Activated CD4-positive, alpha-beta T cell treated with anti-CD3 and anti-CD28 coated beads, Interleukin-10, Interleukin-2, amounts not matched to agents 100 ng/mL and 50 ng/mL, durations not matched to agents 16 hours and 8 hours (primary cell): ENCODE measurements at regions not wholly inside any gene's neighbourhood (a gene's known extent, or its start where the extent isn't known, plus 50 kb on each side); places are given as distances from the start of the nearest gene placed in this dataset.

Experiments
- DNase-seq: peaks from one replicate; pipeline ENCODE4 v3.0.0-alpha.2; 2020

DNA sequence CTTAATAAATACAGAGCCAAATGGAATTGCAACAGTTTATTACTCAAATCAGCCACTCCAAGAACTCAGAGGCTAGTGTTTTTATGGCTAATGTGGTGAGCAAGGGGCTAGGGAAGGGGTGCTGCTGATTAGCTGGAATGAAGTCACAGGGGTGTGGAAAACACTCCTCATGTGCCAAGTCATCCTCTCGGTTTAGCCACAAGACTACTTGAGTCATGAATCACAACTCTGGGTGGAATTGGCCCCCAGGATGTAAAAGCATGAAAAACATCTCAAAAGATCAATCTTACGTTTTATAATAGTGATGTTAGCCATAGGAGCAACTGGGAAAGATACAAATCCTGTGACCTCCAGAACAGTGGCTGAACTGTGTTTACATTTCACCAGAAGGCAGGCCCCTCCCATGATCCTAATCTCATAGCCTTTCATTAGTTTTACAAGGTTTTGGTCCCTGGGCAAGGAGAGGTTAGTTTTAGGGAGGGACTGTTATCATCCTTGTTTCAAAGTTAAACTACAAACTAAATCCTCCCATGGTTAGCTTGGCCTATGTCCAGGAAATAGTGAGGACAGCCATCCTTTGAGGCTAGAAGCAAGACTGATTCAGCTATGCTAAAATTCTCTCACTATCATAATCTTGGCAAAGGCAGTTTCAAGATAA is 2020.1 kb upstream of the PCDH20 start:
- DNase-seq = peak; percentile 0

GRCh38 chr13:63433546-63434150 is 2018.0 kb upstream of the PCDH20 start:
- no peak for DNase-seq

DNA sequence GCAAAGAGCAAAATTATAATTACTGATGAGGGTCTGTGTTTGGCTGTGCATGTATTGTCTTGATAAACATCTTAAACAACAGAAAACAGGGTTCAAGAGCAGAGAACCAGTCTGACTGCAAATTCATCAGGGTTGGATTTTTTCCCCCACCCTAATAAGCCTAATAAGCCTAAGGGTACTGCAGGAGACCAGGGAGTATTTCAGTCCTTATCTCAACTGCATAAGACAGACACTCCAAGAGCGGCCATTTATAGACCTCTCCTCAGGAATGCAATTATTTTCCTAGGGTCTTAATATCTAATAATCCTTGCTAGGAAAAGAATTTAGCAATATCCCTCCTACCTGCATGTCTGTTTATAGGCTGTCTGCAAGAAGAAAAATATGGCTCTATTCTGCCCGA is 2011.5 kb upstream of the PCDH20 start:
- DNase-seq = no peak

DNA sequence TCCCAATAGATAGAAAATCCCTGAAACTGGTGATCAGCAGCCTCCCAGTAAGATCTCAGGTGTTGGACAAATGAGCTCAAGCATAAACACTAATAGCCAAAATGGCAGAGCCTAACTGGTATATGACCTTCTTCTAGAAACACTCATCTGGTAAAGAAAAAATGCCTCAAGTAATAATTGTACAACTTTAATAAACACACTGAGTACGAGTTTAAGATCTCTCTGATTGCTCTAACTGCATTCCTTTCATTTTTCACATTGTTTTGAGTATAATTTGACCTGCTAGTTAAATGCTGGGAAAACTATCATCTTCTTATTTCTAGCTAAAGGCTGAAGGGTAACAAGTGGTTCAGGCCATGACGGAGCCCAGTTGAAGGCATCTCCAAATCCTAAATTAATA is 2009.5 kb upstream of the PCDH20 start:
- no peak for DNase-seq

- DNase-seq = no peak
Observed at GRCh38 chr13:63421123-63421522, 2005.5 kb upstream of the PCDH20 start.

GRCh38 chr13:63420685-63421084 is 2005.0 kb upstream of the PCDH20 start:
- no peak for DNase-seq

DNA sequence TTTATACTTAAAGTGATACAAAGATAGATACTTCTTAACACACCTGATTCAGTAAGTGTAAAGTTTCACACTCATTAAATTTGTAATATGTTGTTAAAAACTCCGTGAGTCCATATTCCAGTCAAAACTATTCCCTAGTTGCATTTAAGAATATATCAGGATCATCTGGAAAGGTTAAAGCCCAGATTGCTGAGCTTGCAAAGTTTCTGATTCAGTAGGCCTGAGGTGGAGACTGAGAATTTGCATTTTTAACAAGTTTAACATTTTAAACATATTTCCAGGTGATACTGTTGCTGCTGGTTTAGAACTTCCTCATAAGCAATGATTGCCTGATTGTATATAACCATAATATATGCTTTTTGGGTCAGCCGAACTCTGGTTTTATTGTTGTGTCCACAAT is 1998.6 kb upstream of the PCDH20 start:
- no peak for DNase-seq

DNA sequence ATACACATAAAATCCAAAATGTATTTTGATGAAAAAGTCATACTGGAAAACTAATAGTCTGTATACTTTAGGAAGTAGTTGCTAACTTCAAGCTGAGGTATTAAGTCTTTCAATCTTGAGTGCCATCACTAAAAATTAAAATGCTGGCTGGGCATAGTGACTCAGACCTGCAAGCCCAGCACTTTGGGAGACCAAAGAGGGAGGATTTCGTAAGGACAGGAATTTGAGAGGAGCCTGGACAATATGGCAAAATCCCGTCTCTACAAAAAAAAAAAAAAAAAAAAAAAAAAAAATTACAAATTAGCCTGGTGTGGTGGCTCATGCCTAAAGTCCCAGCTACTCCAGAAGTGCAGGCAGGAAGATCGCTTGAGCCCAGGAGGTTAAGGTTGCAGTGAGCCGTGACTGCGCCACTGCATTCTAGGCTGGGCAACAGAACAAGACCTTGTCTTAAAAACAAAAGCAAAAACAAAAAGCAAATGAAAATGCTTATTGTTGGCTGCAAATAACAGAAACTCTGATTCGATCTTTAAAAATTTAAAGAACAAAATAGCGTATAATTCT is 1994.2 kb upstream of the PCDH20 start:
- DNase-seq = no peak

DNA sequence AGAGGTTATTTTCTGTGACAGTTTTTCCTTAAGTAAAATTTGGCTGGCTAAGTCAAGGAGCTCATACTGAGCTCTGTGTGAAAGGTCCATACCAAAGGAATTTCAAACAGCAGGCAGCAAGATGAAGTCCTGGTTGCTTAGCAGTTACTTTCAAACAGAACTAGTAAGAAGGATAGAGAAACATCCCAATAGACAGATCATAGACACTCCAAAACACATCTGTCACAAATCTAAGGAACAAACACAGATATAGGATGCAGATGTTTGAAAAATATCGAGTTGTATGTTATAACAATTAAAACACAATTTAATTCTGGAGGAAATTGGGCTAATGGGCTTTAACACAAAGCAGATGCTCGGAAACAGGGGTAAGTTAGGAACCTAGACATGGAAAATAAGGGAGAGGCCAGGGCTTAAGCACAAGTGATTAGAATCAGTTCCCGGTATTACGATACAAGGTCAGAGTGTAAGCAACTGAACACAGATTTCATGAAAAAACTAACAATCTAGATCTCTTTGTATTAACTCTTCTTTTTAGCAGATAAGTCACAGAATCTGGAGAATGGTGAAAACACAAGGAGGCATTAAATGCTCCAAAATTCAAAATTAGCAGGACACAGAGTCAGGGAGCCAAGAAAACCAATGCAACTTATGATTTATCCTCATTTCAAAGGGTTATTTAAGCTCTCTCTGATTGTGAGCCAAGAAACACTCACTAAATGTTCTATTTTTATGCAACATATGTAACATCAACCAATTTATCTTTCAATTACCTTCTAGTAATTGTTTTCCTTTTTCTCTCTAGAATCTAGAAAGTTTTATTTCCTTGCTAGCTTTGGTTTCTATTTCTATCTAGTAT is 1992.9 kb upstream of the PCDH20 start:
- no peak for DNase-seq

DNA sequence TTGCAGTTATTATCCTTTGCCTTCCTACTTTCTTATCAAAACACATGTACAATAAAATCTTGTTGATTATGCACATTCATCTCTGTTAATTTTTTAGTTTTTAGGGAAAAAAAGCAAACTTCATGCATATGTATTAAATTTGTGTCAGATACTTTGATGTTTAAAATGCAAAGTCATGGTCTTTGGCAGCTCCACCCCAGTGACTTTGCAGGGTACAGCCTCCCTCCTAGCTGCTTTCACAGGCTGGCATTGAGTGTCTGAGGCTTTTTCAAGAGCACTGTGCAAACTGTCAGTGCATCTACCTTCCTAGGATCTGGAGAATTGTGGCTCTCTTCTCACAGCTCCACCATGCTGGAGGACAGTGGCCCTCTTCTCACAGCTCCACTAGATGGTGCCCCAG is 1988.1 kb upstream of the PCDH20 start:
- no peak for DNase-seq

- DNase-seq = no peak
Observed at GRCh38 chr13:63396746-63397145, 1981.1 kb upstream of the PCDH20 start.

- no peak for DNase-seq
Observed at GRCh38 chr13:63393112-63393511, 1977.5 kb upstream of the PCDH20 start.

DNA sequence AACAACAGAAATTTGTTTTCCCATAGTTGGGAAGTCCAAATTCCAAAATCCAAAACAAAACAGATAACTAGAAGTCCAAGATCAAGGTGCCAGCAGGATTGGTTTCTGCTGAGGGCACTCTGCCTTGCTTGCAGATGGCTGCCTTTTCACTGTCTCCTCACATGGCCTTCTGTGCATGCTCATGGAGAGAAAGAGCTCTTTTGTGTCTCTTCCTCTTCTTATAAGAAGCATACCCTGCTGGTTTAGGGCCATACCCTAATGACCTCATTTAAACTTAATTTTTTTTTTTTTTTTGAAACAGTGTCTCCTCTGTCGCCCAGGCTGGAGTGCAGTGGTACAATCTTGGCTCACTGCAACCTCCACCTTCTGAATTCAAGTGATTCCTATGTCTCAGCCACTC is 1974.1 kb upstream of the PCDH20 start:
- no peak for DNase-seq

- no peak for DNase-seq
Observed at GRCh38 chr13:63381078-63381859, 1965.6 kb upstream of the PCDH20 start.

- no peak for DNase-seq
Observed at GRCh38 chr13:63377986-63378385, 1962.3 kb upstream of the PCDH20 start.

DNA sequence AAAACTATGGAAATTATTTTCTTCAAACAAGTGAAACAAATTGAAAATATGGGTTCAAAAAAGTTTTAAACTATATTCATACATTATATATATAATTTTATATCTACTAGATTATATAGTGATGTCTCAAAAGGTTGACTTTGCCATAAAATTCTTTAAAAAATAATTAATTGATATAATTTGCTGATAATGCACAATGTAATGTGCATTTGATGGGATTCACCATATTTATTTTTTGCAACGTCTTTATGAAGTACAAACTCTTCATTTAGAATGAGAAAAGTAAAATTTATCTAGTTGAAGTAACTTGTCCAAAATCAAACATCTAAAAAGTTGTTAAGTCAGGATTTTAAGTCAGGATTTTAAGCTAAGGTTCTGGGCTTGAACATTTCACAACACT is 1954.5 kb upstream of the PCDH20 start:
- no peak for DNase-seq

DNA sequence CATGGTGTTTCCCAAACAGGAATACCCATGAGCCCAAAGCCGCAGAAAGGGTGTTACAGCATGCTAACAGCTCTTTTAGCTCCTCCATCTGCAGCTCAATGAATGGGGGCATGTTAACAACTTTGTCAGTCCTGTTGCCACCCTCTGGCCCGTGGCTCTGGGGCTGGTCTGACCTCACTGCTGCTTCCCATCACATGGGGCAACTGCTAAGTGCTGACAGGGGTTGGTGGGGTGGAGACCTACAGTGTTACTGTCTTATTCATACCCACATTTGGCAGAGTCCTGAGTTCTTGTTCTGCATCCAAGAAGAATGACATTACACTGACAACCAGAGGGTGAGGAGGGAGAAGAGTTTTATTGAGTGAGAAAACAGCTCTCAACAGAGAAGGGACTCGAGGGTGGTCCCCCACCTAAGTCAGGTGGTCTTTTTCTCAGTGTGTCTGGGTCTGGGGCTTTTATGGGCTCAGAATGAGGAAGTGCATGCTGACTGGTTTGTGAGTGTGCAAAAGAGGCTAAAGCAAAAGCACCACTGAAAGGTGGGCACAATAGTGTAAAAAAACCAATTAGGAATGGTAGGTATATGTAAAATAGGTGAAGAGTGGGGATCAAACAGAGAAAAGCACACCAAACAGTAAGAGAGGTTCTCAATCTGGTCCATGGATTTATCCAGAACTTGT is 1952.0 kb upstream of the PCDH20 start:
- DNase-seq = no peak

DNA sequence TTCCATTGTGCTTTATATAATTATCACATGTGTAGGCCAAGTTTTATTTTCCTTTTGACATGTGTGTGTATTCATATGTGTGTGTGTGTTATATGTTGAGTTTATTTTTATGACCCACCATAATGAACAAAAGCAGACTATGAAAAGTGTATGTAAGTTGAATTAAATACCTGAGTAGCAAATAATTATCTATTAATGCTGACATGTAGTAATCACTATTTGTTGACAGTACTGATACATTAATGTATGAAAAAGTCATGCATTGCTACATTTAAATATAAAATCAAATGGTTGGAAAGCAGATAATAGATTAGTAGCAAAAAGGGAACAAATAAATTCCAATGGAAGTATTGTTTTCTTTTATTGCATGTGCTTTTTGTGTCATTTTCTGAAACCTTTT is 1948.5 kb upstream of the PCDH20 start:
- no peak for DNase-seq

DNA sequence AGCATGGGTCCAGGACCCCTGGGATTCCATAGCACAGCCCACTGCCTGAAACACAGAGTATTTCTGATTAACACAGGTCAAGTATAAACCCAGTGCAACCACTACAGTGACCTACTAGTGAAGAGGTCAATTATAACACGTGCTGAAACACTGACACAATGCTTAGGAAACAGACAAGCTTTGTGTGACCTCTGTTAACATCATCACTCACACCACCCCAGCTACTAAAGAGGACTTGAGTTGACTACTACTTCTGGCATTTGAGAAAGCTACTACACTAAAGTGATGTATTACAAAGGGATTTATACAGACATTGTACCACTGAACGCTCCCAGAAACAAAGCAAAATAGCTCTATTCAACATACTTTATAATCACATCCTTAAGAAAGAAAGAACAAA is 1935.9 kb upstream of the PCDH20 start:
- DNase-seq = no peak

- DNase-seq = no peak
Observed at GRCh38 chr13:63351081-63351480, 1935.4 kb upstream of the PCDH20 start.

- DNase-seq = no peak
Observed at GRCh38 chr13:63345835-63346234, 1930.2 kb upstream of the PCDH20 start.

- DNase-seq = no peak
Observed at GRCh38 chr13:63344711-63345110, 1929.1 kb upstream of the PCDH20 start.
